ENCODE measurements at regions not wholly inside any gene's neighbourhood (a gene's known extent, or its start where the extent isn't known, plus 50 kb on each side); places are given as distances from the start of the nearest gene placed in this dataset.
A peak's percentile ranks its signal among the peaks of the same experiment; 100 is the strongest.

DNA sequence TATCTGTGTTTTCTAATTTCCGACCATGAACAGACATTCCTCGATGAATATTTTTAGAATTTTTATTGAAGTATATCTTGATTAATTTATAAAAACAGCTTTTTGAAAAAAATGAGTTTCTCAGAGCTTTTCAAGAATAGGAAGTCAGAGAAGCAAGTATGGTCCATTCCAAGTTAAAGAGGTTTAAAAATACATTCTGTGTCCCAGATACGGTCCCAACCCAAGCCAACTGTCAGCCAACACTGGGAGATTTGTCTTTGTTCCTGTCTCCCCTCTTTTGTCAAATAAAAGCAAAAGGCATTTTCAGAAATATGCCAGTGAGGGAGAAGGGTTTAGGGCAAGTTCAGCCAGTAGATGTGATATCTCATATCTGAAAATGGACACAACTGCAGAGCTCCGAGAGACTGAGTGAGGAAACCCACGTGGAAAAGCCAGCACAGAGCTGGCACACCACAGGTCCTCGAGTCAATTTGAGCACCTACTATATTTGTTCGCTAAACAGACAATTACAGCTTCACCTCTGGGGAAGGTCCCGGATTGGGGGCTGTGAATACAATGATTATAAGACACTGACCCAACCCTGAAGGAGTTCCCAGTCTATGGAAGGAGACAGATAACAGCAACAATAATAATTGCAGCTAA is 59.8 kb downstream of the C11orf91 start:
- H3K9me3 ChIP-seq: no peaks in the 10 kb centered on the region
- no peaks in the 10 kb centered on the region for H3K27me3 ChIP-seq
- DNase-seq: no peak
- H3K4me1 ChIP-seq: no peaks in the 10 kb centered on the region
- no peaks in the 10 kb centered on the region for H3K36me3 ChIP-seq
- no peak overlapping the region for H3K27ac ChIP-seq
- no peak overlapping the region for H3K4me3 ChIP-seq
- TF ChIP-seq CTCF (IDR thresholded peaks at IDR 0.05) (no peak), POLR2A (IDR thresholded peaks at IDR 0.05) (no peak)

DNA sequence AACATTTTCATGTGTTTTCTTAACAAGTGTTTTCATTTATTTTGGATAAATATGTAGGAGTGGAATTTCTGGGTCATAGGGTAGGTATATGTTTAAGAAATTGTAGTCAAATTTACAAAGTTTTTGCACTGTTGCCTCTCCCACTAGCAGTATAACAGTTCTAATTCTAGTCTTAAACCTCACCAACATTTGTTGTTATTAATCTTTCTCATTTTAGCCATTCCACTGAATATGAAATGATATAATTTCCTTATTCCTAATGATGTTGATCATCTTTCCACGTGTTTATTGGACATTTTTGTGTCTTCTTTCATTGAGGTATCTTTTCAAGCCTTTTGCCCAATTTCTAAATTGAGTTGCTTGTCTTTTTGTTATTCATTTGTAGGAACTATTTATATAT is 62.0 kb downstream of the C11orf91 start:
- no peaks in the 10 kb centered on the region for H3K27me3 ChIP-seq
- H3K27ac ChIP-seq: no peak overlapping the region
- H3K4me1 ChIP-seq: no peaks in the 10 kb centered on the region
- TF ChIP-seq POLR2A (IDR thresholded peaks at IDR 0.05) (no peak), CTCF (IDR thresholded peaks at IDR 0.05) (no peak)
- H3K4me3 ChIP-seq: no peak overlapping the region
- no peaks in the 10 kb centered on the region for H3K9me3 ChIP-seq
- no peaks in the 10 kb centered on the region for H3K36me3 ChIP-seq
- DNase-seq: no peak

- DNase-seq: no peak
- H3K4me1 ChIP-seq: no peaks in the 10 kb centered on the region
- H3K27ac ChIP-seq: no peak overlapping the region
- no peaks in the 10 kb centered on the region for H3K36me3 ChIP-seq
- H3K4me3 ChIP-seq: no peak overlapping the region
- no peak for TF ChIP-seq CTCF (IDR thresholded peaks at IDR 0.05)
- TF ChIP-seq POLR2A (IDR thresholded peaks at IDR 0.05): no peak
- H3K27me3 ChIP-seq: no peaks in the 10 kb centered on the region
- H3K9me3 ChIP-seq: no peaks in the 10 kb centered on the region
Observed at GRCh38 chr11:33636104-33636503, 64.5 kb downstream of the C11orf91 start.

DNA sequence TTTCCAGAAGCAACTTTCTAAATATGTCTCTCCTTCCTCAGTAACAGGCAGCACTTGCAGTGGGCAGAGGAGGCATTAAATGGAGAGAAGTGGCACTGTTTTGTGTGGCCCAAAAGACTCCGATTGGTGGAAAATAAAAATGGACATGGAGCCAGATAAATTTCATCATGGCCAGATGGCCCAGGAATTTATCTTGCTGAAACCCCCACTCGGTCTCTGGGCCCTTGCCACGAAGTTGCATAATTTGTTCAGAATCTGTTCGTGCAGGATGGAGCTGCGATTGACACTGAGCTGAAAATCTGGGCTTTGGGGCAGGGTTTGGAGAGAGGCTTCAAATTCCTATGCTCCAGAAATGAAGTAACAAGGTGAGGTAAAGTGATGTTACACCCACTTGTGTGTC is 65.5 kb downstream of the C11orf91 start:
- TF ChIP-seq CTCF (IDR thresholded peaks at IDR 0.05) (no peak), POLR2A (IDR thresholded peaks at IDR 0.05) (no peak)
- Histone ChIP-seq H3K4me3 (no peak overlapping the region), H3K4me1 (no peaks in the 10 kb centered on the region), H3K36me3 (no peaks in the 10 kb centered on the region), H3K27ac (no peak overlapping the region), H3K9me3 (no peaks in the 10 kb centered on the region), H3K27me3 (no peaks in the 10 kb centered on the region)
- DNase-seq: peak in 1 of 3 donors; percentile 53

- no peak overlapping the region for H3K27ac ChIP-seq
- H3K27me3 ChIP-seq: no peaks in the 10 kb centered on the region
- H3K4me1 ChIP-seq: no peaks in the 10 kb centered on the region
- no peaks in the 10 kb centered on the region for H3K9me3 ChIP-seq
- H3K36me3 ChIP-seq: no peaks in the 10 kb centered on the region
- DNase-seq: no peak
- H3K4me3 ChIP-seq: no peak overlapping the region
- no peak for TF ChIP-seq CTCF (IDR thresholded peaks at IDR 0.05)
- no peak for TF ChIP-seq POLR2A (IDR thresholded peaks at IDR 0.05)
Observed at GRCh38 chr11:33634291-33634834, 66.3 kb downstream of the C11orf91 start.
